Coronary artery (tissue), 2 donors: ENCODE measurements at regions not wholly inside any gene's neighbourhood (a gene's known extent, or its start where the extent isn't known, plus 50 kb on each side); places are given as distances from the start of the nearest gene placed in this dataset.
A peak's percentile ranks its signal among the peaks of the same experiment; 100 is the strongest.
"Not testable (repeated sequence)": the region's sequence is repeated elsewhere in the genome, so short reads cannot be mapped to it uniquely, and the experiment has no call there.

ENCODE experiments used
- DNase-seq: peaks from one replicate; pipeline ENCODE4 v3.0.0-alpha.2; 2017; ENCODE audit warnings: low spot score
- H3K27ac ChIP-seq, 2 donors: fragments of 200-600 bp; sonication (generic); one replicate each; pipeline ENCODE4 v1.5.1; 2016 to 2019
- H3K4me3 ChIP-seq: fragments of 200-600 bp; sonication (generic); 2 replicates; pipeline ENCODE4 v1.5.1; 2016; ENCODE audit warnings: mild to moderate bottlenecking, moderate library complexity
- TF ChIP-seq, protein P1 (sequence below): fragments of 200-600 bp; sonication (generic); IDR thresholded peaks from one replicate; pipeline ENCODE4 v1.5.1; 2019; ENCODE audit warnings: antibody characterized with exemption

DNA sequence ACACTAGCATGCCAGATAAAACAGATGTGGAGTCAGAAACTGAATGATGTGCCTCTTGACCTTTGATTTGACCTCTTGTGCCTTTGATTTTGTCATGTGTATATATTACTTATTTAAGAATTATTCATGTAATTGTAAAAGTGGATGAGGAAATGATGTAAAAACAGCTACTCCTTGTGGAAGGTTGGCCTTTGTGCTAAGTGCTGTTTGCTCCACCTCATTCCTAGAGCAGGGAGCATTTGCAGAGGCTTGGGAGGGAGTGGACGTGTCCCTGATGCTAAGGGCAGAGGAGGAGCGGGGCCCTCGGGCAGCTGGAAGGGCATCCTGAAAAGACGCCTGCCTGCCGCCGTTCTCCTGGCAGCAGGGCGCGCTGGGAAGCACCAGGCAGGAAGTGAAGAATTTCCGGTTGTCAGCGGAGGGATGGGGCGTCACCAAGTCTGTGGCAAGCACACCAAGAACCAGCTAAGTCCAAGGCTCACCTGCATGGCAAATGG is 197.6 kb upstream of the ZNF32 start:
- DNase-seq: peak; percentile 76
- Histone ChIP-seq H3K27ac (peak overlapping the region; percentile 58 to 77), H3K4me3 (peak overlapping the region; percentile 19)
- TF ChIP-seq, protein P1, sequence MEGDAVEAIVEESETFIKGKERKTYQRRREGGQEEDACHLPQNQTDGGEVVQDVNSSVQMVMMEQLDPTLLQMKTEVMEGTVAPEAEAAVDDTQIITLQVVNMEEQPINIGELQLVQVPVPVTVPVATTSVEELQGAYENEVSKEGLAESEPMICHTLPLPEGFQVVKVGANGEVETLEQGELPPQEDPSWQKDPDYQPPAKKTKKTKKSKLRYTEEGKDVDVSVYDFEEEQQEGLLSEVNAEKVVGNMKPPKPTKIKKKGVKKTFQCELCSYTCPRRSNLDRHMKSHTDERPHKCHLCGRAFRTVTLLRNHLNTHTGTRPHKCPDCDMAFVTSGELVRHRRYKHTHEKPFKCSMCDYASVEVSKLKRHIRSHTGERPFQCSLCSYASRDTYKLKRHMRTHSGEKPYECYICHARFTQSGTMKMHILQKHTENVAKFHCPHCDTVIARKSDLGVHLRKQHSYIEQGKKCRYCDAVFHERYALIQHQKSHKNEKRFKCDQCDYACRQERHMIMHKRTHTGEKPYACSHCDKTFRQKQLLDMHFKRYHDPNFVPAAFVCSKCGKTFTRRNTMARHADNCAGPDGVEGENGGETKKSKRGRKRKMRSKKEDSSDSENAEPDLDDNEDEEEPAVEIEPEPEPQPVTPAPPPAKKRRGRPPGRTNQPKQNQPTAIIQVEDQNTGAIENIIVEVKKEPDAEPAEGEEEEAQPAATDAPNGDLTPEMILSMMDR: no peak

DNA sequence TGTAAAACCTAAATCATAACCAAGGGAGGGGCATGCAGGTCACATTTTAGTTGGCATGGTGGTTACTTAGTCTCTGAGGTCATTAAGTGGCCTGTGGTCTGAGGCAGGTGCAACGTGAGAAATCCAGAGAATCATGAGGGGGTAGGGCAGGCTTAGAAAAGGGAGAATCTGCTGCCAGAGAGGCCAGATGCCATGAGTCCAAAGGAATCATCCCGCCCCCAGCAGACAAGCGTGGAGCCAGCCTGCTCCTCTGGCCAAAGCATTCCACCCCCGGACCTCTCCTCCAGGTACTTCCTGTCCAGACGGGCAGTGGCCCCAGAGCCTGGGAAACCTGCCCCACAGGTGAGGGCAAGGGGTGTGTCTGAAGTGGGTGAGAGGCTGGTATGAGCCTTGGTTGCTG is 196.4 kb upstream of the ZNF32 start:
- Histone ChIP-seq H3K27ac (peak overlapping the region in 1 of 2 donors; percentile 60), H3K4me3 (no peak overlapping the region)
- peak; percentile 69 for DNase-seq
- TF ChIP-seq, protein P1: no peak

DNA sequence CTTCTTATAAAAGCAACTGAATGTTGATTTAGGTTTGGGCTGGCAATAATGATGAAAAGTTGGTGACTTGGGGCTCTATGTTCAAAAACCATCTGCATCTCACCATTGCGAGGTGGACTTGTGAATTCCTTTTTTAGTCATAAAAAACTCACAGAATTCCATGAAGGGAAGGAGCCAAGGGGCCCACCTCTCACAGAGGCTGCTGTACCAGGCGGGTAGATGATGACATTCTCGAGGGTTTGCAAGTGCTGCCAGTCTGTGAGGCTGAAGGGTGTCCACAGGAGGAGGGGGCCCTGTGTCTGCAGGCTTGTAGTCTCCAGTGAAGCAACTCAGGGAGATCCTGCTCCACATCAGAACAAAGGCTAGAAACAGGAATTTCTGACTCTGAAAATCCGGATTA is 195.5 kb upstream of the ZNF32 start:
- TF ChIP-seq, protein P1: no peak
- DNase-seq: peak; percentile 53
- H3K4me3 ChIP-seq: no peak overlapping the region
- peak overlapping the region in 1 of 2 donors; percentile 52 for H3K27ac ChIP-seq

DNA sequence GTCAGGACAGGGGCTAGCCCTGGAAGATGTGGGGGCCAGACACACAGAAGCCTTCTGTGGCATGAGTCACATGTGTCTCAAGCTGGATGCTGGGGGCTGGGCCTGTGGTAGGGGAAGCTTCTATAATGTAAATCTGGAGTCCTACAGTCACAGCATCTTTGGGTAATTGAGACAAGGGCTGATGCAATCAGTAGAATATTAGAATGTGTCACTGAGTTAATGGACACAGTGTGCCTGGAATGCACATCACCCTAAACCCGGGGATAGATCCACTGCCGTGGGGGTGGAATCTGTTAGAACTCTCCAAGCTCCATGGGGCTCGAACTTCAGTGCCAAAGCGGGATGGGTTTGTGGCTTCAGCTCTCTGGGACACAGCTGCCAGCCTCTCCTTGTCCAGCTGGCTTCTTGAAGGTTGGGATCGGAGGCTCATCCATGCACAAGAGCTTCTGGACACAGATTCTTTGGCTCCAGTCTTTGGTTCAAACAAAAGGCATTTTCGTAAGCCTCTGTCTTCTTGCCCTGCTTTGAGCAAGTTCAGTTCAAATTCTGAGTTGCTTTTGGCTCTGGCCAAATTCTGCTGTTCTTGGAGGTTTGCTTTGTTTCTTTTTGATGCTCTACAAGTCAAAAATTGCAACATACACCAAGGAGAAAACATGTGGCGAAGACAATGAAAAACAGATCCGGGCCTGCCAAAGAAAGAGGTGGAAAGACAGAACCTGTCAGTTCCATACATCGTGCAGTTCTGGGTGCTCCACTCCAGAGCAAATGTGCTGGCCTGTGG is 194.8 kb upstream of the ZNF32 start:
- TF ChIP-seq, protein P1: no peak
- DNase-seq: peak; percentile 75
- H3K27ac ChIP-seq: peak overlapping the region in 1 of 2 donors; percentile 64
- no peak overlapping the region for H3K4me3 ChIP-seq

DNA sequence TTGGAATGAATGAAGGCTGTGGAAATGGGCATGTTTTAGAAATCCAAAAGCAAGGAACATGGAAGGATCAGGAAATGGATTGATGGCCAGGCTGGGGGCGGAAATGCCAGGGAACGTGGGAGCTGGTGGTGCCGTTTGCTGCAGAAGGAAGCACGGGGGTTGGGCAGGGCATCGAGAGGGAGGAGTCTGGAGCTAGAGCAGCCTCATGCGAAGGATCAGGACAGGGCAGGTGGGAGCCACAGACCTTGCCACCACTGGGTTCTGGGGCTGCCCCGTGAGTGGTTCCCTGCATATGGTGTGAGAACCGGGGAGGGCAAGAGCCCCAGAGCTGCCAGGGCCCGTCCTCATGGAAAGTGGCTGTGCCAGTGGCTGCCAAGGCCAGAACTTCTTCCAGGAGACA is 193.8 kb upstream of the ZNF32 start:
- TF ChIP-seq, protein P1: no peak
- H3K27ac ChIP-seq: no peak overlapping the region
- peak; percentile 66 for DNase-seq
- no peak overlapping the region for H3K4me3 ChIP-seq

DNA sequence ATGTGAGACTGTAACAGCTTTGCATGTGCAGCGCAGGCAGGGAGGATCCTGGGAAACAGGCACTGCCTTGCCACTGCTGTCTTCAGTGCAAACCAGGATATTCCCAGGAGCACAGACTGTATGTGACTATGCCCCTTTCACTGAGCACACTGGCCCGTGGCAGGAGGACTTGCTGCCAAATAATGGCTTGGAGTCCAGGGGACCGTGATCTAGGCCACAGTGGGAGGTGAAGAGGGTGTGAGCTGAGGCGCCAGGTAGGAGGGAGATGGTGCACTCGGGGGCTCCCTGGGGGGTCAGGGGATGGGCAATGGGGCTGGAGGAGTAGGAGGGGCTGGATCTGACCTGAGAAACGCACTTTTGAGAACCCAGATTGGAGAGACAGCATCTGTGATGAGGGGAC is 193.4 kb upstream of the ZNF32 start:
- peak; percentile 65 for DNase-seq
- TF ChIP-seq, protein P1: no peak
- Histone ChIP-seq H3K4me3 (no peak overlapping the region), H3K27ac (no peak overlapping the region)

DNA sequence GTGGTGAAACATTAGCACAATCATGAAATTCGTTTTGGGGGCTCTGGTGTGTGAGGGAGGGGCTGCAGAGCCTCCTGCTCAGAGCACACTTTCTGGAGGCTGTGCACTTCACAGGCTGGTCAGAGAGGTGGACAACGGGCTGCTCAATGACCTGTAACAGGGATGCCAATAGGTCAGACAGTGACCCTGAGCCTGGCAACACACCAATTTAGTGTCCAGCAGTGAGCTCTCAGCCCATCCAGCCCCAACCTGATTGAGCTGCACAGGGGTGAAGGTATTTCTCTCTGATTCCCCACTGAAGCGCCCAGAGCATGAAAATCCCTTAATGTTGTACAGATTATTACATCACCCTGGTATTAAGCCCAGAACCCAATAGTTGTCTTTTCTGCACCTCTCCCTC is 191.3 kb upstream of the ZNF32 start:
- peak; percentile 49 for DNase-seq
- TF ChIP-seq, protein P1: no peak
- Histone ChIP-seq H3K4me3 (no peak overlapping the region), H3K27ac (no peak overlapping the region)

DNA sequence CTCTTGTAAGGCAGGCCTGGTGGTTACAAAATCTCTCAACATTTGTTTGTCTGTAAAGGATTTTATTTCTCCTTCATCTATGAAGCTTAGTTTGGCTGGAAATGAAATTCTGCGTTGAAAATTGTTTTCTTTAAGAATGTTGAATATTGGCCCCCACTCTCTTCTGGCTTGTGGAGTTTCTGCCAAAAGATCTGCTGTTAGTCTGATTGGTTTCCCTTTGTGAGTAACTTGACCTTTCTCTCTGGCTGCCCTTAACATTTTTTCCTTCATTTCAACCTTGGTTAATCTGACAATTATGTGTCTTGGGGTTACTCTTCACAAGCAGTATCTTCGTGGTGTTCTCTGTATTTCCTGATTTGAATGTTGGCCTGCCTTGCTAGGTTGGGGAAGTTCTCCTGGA is 186.1 kb upstream of the ZNF32 start:
- not testable (repeated sequence) for DNase-seq, H3K4me3 ChIP-seq, H3K27ac ChIP-seq
